NCI-H2081 treated with DMSO at 0.1 percent for 48 hours (cell line): ENCODE measurements at regions not wholly inside any gene's neighbourhood (a gene's known extent, or its start where the extent isn't known, plus 50 kb on each side); places are given as distances from the start of the nearest gene placed in this dataset.

Source experiments
- DNase-seq: peaks from one replicate; lab custom pipeline; 2025; lab: John Stamatoyannopoulos, UW

DNA sequence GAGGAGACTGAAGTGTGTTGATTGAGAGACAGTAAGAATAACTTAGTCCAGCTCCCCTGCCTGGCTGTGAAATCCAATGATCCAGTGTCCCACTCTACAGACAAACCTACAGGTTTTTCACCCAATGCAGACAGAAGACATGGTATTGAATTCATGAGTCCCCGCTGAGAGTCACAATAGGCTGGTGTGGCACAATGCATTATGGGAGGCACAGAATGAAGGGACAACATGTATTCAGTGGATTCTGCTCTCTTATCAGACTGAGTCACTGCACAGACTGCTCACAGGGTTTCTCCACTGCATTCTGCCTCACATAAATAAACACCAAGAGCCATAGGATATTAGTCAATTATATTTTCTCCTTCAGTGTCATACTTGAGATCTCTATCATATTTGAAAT lies 55.2 kb upstream of the TOP3B start:
- no peak for DNase-seq

GRCh38 chr22:22037229-22037628 lies 54.6 kb upstream of the TOP3B start:
- DNase-seq, result no peak

DNA sequence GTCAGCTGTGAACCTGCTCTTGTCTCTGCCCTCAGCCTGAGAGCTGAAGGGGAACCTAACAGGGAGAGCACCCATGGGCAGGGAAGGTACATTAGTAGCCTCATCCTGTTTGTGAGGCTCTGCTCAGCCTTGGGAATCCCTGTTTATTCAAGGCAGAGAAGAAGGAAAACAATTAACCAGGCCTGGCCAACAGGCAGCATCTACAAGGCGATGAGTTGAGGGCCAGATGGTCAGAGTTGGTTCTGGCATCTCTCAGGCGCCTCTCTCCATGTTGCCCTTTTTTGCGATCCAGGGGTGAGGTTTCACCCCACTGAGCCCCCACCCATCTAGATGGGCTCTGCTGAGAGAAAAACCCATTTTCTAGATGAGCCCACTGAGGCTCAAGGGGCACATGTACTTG lies 54.0 kb upstream of the TOP3B start:
- DNase-seq, result no peak

DNA sequence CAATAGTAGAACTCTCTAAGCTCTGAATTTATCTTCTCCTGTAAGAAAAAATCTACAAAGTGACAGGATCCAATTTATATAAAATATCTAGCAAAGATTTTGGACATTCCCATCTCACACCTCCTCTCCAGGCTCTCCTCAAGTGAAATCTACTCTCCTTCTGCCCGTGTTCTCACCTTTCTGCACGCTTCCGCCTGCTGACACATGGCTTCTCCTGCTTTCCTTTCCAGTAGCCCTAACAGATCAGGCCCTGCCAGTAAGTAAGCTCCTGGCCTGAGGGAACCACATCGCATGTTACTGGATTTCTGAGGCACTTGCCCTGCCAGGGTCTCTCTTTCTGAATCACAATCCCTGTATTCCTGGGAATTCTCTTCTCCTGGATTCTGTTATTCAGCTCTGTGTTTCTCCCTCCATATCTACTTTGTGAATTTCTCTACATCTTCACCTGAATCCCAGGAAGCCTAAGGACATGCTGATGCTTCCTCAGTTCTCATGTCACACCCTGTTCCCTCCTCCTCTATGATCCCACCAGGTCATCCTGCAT lies 53.3 kb upstream of the TOP3B start:
- no peak for DNase-seq

- no peak for DNase-seq
These were observed 52.6 kb upstream of the TOP3B start for GRCh38 chr22:22035203-22035602.

GRCh38 chr22:22034469-22035132 lies 52.0 kb upstream of the TOP3B start:
- no peak for DNase-seq

- DNase-seq, result no peak
These were observed 51.3 kb upstream of the TOP3B start for GRCh38 chr22:22033803-22034468.

DNA sequence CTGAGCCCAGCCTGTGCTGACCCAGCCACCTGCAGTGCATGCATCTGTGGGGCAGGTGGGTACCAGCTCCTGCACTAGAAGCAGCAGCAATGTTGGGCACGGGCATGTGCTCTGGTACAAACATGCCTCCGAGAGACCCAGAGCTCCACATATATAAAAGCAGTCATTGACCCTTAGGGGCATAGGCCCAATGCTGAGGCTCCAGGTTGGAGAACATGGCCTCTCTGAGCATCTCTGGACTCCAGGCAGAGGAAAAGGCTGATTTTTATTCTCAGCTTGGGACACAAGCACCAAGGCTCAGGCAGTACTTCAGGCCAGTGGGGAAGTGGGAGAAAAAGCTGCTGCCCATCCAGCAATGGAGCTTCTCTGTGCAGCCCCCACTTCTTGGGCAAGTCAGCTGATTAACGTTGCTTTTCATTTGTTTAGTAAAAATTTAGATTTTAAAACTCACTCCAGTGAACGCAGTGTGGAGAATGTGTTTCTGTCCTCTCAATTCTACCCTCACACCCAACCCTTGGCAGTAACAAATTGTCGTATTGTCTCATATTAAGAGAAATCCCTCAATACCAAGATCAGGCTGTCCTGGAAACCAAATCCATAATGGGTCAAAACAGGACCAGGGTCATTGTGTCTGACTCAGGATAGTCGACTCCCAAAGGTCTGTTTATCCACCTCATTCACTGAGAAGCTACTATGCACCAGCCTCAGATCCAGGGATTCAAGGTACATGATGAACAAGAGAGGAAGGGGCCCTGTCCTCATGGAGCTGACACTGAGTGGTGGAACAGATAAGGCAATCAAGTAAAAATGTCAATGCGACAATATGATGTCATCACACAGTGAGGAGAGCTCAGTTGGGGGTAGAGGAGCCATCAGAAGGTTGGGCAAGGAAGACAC lies 50.6 kb upstream of the TOP3B start:
- no peak for DNase-seq

DNA sequence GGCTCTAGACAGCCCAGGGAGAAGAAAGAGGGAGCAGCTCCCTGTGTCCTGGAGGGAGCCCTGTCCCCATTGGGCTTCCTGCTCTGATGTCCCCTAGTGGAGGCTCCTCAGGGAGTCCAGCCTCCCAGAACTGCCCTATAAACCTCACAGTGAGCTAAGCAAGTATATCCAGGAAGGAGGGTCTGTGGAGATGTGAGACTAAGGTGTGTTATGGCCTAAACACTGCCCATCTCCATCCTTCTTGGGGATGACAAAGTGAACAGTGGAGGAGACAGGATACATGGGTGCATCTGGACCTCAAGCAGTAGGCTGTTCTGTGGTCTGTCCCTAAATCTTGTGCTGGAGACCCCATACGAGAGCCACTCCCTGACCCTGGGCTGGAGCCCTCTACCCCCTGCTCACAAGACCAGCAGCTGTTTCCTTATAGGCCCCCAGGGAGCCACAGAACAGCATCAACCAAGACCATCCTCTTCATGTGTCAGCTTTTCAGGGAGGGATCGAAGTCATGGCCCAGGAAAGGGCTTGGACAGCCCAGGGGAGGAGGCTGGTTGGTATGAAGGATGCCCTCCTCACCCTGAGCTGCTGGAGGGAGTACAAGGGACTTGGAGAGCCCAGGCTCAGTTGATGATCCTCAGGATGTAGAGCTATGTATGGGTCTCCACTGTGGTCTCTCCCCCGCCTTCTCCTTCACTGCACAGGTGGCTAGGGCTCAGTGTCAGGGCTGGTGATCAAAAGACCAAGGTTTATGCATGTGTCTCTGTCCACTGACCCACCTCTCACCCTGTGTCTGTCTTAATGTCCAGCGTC lies 49.7 kb upstream of the TOP3B start:
- DNase-seq, result no peak
